NT2/D1 (cell line): ENCODE measurements at regions not wholly inside any gene's neighbourhood (a gene's known extent, or its start where the extent isn't known, plus 50 kb on each side); places are given as distances from the start of the nearest gene placed in this dataset.

Experiments
- SUZ12 ChIP-seq: IDR thresholded peaks from 2 replicates; pipeline ENCODE4 v1.6.1; 2011; ENCODE audit not compliant: insufficient read length, insufficient read depth; ENCODE audit errors: extremely low read depth
- ZNF274 ChIP-seq: IDR thresholded peaks from 2 replicates; pipeline ENCODE4 v1.6.1; 2011; ENCODE audit warnings: mild to moderate bottlenecking, low read depth, low read length

GRCh38 chr11:134677891-134678551, 266.0 kb upstream of the B3GAT1 start:
- TF ChIP-seq ZNF274 (no peak), SUZ12 (no peak)
